ENCODE measurements at regions not wholly inside any gene's neighbourhood (a gene's known extent, or its start where the extent isn't known, plus 50 kb on each side); places are given as distances from the start of the nearest gene placed in this dataset.
A peak's percentile ranks its signal among the peaks of the same experiment; 100 is the strongest.

DNA sequence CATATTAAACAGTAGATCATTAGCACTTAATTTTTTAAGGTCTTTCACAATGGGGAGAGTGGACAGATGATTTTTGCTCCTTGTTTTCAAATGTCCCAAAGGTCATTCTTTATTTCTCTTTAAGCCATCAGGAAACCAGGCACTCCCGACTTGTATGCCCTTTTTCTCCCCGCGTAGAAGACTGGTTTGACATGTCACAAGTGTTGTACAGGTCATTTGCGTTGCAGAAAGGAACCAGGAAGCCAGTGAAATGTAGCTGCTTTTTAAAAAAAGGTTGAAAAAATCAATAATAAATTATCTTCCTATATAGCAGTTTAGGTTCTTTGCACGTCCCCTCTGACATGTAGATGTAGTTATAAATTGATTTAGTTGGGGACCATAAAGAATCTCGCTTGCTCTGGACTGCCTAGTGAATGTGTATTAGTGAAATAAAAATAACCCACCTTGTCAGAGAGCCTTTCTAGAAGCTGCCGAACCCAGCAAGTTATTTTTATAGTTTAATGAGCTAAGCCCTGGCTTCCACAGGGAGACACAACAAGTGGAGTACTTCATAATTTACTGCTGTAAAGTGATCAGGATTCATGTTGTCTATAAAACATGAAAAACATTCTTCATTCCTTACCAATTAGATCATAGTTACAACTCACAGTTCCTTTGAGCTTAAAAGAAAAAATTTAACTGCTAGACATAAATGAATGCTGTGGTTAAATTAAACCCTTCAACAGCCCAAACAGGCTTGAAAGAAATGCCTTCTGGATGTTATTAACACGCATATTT, 404.6 kb downstream of the CSNK1G3 start:
- TF ChIP-seq GATA2 (IDR thresholded peaks at IDR 0.05; ENCODE audit: low read depth, low read length) (no peak), GATA3 (IDR thresholded peaks at IDR 0.05; ENCODE audit: low read depth, low read length) (no peak)

DNA sequence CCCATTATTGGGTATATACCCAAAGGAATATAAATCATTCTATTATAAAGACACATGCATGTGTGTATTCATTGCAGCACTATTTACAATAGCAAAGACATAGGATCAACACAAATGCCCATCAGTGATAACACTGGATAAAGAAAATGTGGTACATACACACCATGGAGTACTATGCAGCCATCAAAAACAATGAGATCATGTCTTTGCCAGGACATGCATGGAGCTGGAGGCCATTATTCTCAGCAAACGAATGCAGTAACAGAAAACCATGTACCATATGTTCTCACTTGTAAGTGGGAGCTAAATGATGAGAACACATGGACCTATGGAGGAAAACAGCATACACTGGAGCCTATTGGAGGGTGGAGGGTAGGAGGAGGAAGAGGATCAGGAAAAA, 402.4 kb downstream of the CSNK1G3 start:
- TF ChIP-seq GATA3 (IDR thresholded peaks at IDR 0.05; ENCODE audit: low read depth, low read length) (no peak), GATA2 (IDR thresholded peaks at IDR 0.05; ENCODE audit: low read depth, low read length) (no peak)

DNA sequence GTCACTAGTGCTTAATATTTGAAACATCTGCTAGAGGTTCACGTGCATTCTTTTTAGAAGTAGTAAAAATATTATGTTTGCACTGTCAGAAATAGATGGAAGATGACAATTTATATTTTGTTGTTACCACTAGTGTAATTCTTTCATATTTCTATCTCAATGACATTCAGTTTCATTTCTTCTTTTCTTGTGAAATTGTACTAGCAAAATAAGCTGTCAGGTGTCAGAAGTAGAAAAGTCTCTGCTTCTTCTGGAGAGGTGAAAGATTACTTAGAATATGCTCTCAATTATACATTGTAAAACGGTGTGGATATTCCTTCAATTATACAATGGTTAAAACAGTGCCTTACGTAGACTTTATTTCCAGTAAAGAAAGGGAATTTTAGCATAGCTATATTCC, 395.4 kb downstream of the CSNK1G3 start:
- TF ChIP-seq GATA2 (IDR thresholded peaks at IDR 0.05; ENCODE audit: low read depth, low read length) (no peak), GATA3 (IDR thresholded peaks at IDR 0.05; ENCODE audit: low read depth, low read length) (no peak)

DNA sequence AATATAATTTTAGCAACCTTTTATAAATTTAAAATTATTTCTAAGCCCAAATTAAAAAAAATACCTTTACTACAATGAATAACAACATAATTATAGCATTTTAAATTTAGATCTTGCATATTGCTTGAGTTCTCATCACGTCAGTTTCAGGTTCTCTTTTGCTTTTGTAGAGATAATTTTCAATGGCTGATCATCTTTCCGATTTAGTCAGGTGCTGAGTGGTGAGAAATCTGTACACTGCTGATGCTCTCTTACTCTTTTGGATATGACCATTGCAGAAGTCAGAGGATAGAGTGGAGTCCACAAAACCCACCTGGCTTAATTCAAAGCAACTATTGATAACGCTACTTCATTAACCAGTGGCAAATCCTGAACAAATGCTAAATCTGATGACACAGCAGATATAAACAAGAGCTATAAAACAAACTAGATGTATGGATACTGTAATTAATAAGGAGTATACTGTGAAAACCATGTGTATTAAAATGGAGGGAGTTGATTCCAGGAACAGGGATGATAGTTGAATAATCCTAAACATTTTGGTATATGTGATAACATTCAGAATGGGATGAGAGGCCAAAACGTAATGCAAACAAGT, 394.8 kb downstream of the CSNK1G3 start:
- TF ChIP-seq GATA2 (IDR thresholded peaks at IDR 0.05; ENCODE audit: low read depth, low read length) = no peak
- no peak for TF ChIP-seq GATA3 (IDR thresholded peaks at IDR 0.05; ENCODE audit: low read depth, low read length)

DNA sequence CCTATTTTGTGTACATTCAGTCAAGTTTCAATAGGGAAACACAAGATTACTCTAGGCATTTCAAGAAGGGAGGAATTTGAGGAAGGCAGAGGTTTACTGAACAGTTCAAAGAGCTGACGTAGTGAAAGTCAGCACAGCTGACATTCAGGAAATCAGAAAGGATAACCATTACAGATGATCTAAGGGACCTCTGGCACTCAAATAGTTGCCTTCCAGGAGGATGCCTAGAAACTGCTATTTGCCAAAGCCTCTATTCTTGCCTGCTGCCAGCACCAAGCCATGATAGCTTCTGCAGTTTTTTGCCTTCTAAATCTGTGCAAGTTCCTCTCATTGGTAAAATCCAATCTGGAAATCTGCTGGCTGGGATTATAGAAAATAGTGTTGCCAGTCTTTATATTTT, 373.1 kb downstream of the CSNK1G3 start:
- TF ChIP-seq GATA3 (IDR thresholded peaks at IDR 0.05; ENCODE audit: low read depth, low read length) (no peak), GATA2 (IDR thresholded peaks at IDR 0.05; ENCODE audit: low read depth, low read length) (no peak)

DNA sequence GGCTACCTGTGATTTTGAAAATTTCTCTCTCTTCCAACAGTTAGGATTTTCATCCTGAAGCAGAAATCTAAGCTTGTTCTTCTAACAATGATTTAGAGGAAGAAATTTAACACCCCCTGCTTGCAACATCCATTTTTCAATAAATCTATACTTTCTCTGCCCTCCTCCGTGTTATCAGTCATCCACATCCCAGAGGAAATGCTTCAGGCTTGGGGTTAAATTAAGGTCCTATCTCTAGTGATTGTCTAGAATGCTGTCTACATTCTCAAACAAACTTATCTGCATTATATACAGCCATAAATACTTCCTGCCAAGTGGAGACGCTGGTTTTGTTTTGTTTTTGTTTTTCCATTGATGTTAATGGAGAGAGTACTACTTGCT, 371.0 kb downstream of the CSNK1G3 start:
- TF ChIP-seq GATA3 (IDR thresholded peaks at IDR 0.05; ENCODE audit: low read depth, low read length) = peak; percentile 67
- peak; percentile 66; the same call in 1 of the 2 replicates for TF ChIP-seq GATA2 (IDR thresholded peaks at IDR 0.05; ENCODE audit: low read depth, low read length)

DNA sequence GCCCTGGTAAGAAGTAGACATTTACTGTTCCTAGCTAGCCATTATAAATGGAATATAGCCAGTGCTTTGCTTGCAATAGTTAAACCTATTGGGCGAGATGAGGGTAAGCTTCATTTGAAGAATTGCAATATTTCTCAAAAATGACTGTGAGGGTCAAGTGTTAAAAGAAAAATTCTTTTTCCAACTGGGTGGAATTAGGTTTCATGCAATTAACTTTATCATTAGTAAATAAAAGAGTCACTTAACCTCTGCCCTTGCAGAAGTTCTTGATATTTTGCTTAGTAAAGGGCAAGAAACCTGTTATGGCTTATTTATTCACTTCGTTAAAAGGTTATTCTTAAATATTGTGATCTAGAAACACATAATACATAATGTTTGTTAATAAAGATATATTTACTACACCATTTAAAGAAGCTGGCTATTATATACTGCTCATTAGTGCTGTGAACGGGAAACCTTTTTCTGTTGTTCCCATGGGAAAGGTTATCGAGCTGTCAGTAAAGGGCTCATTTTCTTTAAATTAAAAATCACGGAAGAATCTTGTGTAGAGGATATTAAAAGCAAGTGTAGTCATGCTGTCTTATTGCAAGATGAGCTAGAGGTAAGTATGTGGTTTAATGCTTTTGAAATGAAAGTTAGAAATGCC, 370.5 kb downstream of the CSNK1G3 start:
- TF ChIP-seq GATA3 (IDR thresholded peaks at IDR 0.05; ENCODE audit: low read depth, low read length) = no peak
- TF ChIP-seq GATA2 (IDR thresholded peaks at IDR 0.05; ENCODE audit: low read depth, low read length) = no peak

DNA sequence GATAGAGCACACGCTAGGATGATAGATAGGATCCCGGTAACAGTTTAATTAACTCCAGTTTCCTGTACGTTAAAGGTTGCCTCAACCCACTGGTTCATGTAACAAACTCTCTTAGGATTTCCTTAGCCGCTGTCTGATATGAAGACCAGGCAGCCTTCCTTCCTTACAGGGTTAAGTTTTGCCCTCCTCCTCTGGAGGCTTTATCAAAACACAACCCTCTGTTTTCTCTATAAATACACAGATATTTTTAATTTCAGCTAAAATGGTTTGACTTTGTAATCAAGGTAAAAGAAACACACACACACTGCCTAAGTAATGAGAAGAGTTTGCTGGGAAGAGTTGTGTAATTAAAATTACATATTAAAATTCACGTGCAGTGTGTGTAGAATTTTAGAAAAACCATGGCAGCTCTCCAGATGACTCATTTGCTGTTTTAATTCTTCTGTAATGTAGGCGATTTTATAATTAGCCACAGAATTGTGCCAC, 369.8 kb downstream of the CSNK1G3 start:
- TF ChIP-seq GATA2 (IDR thresholded peaks at IDR 0.05; ENCODE audit: low read depth, low read length) (no peak), GATA3 (IDR thresholded peaks at IDR 0.05; ENCODE audit: low read depth, low read length) (no peak)

DNA sequence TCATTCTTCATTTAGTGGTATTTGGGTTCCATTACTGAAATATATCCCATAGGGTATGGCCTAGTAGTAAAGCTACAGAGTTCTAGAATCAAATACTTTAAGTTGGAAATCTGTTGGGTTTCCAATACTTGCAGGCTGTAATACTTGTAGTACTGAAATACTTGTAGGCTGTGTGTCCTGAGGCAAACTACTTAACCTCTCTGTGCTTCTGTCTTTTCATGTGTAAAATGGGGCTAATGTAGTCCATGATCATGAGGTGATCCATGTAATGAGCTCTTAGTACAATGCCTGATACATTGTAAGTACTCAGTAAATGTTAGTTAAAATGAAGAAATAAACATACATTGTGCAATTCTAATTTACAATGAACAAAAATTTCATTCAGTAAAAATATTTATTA, 368.9 kb downstream of the CSNK1G3 start:
- TF ChIP-seq GATA2 (IDR thresholded peaks at IDR 0.05; ENCODE audit: low read depth, low read length) = no peak
- TF ChIP-seq GATA3 (IDR thresholded peaks at IDR 0.05; ENCODE audit: low read depth, low read length) = no peak

DNA sequence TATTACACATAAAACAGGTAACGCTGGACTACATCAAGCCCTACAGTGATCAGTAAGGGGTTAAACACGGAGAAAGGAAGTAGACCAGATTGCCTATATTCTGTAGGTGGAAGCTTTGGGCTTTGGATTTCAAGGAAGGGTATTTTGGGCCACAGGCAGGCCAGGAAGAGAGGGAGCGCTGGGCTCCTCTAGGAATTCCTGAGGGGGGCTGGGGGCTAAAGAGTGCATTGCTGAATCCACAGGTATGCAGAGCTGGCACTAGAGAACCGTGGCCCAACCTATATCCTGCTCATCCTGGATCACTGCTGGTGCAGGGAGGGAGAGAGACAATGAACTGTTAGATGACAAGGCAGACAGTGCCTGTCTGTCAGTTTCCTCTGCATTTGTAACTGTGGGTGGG, 367.1 kb downstream of the CSNK1G3 start:
- TF ChIP-seq GATA3 (IDR thresholded peaks at IDR 0.05; ENCODE audit: low read depth, low read length) (no peak), GATA2 (IDR thresholded peaks at IDR 0.05; ENCODE audit: low read depth, low read length) (no peak)

DNA sequence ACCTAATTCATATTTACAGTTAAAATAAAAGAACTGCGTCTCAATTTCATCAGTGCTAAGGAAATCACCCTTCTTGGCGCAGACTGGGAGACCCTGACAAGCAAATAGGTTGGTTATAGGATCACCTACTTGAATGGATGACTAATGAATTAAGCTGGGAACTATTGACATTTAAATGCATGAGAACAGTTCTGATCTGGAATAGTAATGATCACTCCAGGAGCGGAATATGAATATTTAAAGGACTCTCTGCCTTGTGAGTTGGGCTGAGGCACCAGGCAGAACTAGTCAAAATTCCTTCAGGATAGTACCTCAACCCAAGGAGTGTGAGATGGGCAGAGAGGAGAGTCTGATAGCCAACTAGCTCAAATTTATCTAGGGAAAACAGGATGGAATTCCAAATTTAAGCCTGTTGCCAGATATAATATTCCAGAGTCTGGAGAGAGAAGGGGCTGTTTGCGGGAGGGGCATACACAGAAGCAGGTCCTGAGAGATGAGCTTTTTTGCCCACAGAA, 364.4 kb downstream of the CSNK1G3 start:
- TF ChIP-seq GATA2 (IDR thresholded peaks at IDR 0.05; ENCODE audit: low read depth, low read length) (no peak), GATA3 (IDR thresholded peaks at IDR 0.05; ENCODE audit: low read depth, low read length) (no peak)

DNA sequence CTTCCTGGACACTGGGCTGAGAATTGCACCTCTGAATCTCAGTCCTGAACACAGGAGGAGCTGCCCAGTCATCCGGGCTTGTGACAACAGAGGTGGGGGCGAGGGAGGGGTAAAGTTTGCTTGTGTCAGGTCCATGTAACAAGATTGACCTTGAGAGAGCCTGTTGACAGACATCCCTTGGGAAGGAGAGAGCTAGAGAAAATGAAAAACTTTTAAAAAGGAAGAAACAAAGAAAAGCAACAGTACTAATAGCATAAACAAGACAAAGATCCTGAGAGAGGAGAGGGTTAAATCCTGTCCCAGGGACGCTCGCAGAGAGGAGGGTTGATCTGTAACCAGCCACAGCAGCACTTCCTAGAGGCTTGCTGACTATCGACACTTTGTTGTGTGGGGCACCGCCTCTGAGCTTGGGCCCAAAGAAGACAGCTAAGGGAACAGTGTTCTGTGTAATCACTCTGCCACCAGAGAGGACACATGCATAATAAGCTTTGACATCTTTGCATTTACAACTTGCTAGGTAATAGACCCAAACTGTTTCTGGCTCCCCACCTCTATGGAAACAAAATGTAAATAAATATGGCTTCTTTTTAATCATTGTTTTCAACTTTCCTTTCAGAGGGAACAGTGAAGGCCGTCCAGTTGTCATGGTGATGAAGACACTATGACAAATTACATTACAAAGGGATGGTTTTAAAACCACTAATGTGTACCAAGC, 363.7 kb downstream of the CSNK1G3 start:
- TF ChIP-seq GATA2 (IDR thresholded peaks at IDR 0.05; ENCODE audit: low read depth, low read length) (no peak), GATA3 (IDR thresholded peaks at IDR 0.05; ENCODE audit: low read depth, low read length) (no peak)

DNA sequence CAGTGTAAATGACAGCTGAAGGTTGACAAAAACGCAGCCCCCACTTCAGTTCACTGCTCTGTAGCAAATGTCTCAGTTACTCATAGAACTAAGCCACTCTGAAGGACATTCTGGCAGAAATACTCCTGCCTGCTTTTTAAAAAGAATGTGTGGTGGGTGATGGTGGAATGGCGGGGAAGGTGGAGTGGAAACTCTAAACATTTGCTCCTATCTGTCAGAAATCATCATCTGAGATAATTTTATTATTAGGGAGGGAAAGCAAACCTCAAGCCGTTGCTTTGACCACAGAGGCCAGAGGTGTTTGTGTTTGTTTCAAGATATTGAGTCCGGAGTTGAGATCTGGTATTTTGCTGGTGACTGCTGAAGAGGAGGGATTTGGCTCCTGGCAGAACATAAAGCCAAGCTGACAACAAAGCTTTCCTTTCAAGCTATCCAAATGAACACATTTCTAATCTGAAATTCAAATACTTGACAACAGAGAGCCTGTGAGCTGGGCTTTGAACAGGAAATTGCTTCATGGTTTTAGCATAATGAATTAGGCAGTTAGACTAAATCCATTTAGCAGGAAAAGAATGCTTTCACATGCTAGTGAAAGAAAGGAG, 362.7 kb downstream of the CSNK1G3 start:
- TF ChIP-seq GATA2 (IDR thresholded peaks at IDR 0.05; ENCODE audit: low read depth, low read length) = no peak
- TF ChIP-seq GATA3 (IDR thresholded peaks at IDR 0.05; ENCODE audit: low read depth, low read length) = no peak

DNA sequence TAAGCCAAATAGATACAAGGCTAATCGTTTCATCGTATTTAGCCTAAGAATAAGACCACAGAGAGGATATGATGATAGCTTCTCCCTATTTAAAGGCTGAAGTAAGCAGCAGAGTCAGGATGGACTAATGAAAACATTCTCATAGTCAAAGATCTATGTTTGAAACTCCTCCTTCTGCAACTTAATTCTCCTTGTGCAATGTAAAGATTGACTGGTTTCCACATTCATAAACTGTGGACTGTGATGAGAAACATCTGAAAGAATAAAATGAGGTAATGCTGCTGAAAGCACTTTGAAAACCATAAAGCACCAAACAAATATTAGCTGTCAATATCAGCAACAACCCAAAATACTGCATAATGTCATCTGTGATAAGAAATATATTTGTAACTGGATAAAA, 361.9 kb downstream of the CSNK1G3 start:
- TF ChIP-seq GATA2 (IDR thresholded peaks at IDR 0.05; ENCODE audit: low read depth, low read length) (no peak), GATA3 (IDR thresholded peaks at IDR 0.05; ENCODE audit: low read depth, low read length) (no peak)

All from SH-SY5Y (cell line).